ENCODE measurements at regions not wholly inside any gene's neighbourhood (a gene's known extent, or its start where the extent isn't known, plus 50 kb on each side); places are given as distances from the start of the nearest gene placed in this dataset.

DNA sequence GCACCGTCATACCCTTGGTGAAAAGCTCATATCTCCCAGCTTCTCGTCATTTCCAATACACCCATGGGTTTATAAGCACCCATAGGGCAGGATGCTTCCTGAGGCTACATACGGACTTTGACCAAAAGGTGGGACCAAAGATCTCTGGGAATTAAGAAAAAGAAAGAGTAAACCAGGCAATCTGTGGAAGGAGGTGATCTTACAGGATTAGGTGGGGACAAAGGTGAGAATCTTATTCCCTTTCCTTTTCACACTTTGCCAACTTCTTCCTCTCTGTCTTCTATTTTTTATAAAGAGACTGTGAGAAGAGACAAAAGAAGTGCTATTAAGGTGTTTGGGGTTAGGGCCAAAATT lies 172.0 kb downstream of the DLEU7 start:
- no peak for DNase-seq (ENCODE audit: low read depth in 2 of 2, low spot score in 1 of 2)

DNA sequence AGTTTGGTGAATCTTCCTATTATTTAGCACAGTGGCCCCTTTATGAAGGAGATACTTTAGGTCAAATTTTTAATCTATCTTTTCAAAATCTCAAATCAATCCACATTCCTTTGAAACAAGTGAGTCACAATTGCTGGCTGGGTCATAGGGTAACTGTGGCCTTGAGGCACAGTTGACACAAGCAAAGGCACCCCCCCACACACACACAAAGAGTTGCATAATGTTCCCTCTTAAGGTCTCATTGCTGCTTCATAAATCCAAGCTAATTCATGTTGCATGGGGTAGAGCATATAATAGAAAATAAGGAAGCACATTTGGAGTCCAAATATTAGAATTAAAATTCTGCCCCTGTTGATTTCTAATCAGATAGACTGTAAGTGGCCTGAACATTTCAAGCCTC lies 171.5 kb downstream of the DLEU7 start:
- DNase-seq (ENCODE audit: low read depth in 2 of 2, low spot score in 1 of 2) = no peak

DNA sequence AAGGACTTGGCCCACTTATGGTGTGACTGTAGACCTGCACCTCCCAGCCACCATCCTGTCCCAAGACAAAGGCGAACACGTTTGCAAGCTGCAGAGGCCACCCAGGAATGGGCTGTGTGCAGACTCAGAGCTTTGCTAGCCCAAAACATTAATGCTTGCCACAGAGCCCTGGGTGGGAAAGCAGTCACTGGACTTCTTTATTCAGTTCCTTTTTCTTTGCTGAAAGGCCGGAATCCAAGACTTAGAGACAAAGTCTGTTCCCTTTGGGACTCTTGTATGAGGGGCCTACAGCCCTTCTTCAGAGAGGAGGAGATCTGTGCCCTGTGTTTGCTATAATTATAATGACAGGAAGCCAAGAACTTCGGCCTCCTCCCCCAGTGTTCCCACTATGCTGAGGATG lies 167.8 kb downstream of the DLEU7 start:
- no peak for DNase-seq (ENCODE audit: low read depth in 2 of 2, low spot score in 1 of 2)

DNA sequence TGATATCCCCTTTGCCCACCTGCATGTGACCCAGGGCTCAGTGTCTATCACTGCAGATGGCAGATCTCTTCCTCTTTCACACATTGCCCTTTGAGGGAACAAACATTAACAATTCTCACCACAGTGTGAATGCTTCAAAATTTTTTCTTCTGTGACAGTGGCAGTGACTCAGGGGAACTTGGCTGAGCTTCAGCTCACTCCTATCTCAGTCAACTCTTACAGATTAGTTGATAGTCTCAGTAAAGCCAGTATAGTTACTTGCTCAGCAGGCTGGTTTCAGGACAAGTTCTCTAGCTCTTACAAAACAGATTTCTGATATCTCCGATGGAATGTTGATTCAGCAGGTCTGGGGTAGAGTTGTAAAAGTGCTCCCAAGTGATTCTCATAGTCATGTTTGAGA lies 166.9 kb downstream of the DLEU7 start:
- no peak for DNase-seq (ENCODE audit: low read depth in 2 of 2, low spot score in 1 of 2)

DNA sequence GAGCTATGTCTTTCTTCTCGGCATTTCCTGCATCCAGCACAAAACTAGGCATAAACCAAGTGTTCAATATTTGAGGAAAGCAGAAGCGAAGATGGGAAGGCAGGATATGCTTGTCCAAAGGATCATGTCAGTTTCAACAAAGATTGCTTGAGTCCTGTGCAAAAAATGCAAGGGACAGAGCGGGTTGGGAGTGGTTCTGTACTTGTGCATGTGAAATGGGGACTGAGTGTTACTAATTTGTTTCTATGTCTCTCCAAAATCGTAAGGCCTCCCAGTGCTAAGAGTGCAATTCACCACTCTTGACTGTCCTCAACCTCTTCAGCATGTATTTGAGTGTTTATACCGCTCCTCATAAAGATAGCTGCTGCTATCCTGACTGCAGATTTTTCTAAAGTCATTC lies 166.2 kb downstream of the DLEU7 start:
- no peak for DNase-seq (ENCODE audit: low read depth in 2 of 2, low spot score in 1 of 2)

DNA sequence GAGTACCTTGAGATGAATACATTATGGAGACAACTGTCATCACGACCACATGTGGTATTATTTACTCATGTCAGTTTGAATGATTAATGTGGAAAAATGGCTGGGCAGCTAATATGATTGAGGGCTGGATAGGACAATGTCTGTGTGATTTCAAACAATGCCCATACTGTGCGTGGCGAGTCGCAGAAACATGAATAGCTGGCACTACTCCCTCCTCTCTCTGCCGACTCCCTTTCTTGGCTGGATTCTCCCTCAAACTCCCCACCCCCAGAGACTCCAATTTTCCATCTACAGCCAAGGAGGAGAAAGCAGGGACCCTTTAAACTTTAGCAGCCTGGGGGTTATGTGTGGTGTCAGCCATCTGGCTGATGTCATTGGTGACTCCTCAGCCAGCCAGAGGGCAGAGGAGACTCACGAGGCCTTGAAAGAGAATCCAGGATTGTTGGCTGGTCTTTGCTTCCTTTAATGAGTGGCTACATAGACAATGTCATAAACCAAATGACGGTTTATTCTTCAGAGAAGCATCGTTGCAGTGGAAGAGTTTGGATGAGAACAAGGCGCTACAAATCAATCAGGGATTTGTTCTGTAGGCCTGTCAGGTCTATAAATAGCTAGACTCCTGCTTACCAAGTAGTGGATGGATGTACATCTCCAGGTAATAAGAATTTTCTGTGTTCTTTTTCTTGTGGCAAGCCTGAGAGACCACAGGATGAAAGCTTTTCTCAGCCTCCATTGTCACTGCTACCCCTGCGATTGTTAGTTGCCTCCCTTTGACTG lies 165.6 kb downstream of the DLEU7 start:
- no peak for DNase-seq (ENCODE audit: low read depth in 2 of 2, low spot score in 1 of 2)

DNA sequence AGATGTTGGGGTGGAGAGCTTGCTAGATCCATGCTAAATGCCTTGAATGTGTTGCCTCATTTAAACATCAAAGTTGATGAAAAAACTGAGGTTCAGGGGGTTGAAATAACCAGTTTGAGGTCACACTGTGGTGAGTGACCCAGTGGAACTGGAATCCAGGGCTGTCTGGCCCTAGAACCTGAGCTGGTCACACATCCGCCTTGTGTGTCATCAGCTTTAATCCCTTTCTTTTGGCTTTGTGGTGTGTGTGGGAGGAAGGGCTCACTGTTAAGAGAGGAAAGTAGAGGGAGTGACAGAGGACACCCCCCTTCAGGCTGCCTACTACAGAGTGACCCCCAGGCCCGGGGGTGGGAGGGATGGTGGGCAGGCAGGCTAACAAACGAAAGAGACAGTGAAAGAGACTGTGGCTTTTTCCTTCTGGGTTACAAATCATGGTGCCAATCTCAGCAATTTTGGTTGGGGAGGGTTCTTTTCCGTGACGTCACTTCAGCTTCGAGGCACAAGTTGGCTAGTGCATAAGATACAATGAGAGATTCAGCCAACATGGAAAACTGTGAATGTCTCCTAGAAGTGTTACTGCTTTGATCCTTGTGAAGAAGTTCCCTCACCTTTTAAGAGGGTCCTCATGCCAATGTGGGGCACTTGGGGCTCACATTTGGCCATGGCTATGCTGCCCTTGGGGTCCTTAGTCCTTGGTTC lies 164.9 kb downstream of the DLEU7 start:
- no peak for DNase-seq (ENCODE audit: low read depth in 2 of 2, low spot score in 1 of 2)

DNA sequence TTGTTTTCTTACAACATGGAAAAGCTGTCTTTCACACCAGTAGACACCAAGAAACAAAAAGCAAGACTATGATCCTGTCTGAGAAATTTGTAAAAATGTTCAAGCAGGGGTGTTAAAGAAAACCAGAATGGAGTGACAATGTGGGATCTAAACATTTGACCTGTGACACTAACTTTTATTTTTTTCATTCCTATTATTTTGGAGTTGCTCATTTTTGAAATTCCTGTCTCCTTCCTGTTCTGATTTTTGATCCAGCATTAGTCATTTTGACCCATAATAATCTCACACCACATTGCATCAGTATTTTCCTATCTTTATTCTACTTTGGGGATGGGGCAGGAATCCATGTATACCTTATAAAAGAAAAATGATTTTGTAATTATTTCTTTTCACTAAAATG lies 164.2 kb downstream of the DLEU7 start:
- no peak for DNase-seq (ENCODE audit: low read depth in 2 of 2, low spot score in 1 of 2)

DNA sequence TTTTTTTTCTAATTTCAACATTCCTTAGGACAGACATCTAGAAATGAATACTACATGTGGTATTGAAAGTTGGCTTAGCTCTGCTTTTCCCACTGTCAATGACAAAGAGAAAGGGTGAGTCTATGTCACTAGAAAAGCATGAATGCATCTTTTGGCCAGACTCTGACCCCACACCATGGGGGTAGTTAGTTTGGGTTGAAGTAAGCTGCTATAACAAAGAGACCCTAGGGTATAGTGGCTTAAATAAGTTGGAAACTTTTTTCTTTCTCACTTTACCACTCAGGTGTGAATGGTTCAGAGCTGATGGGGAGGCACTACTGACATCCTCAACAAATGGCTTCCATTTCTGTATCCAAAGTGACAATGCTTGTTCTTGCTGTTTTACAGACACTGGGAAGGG lies 161.5 kb downstream of the DLEU7 start:
- no peak for DNase-seq (ENCODE audit: low read depth in 2 of 2, low spot score in 1 of 2)

DNA sequence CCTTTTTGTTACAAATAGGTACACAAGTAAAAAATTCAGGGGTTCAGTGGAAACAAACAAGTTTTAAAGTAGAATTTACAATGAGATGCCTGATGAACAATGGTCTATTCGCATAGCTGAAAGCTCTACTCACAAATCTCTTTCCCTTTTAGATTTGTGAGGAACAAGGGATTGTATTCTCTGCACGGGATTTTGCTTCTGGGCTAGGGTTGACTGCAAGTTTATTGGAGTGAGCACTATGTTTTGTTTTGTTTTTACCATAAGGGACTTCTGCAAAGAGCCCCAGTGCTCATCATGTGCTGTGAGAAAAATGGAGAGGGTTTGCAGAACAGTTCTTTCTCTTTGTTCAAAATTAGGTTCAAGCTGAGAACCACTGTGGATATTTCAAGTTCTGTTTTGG lies 160.5 kb downstream of the DLEU7 start:
- DNase-seq (ENCODE audit: low read depth in 2 of 2, low spot score in 1 of 2) = no peak

DNA sequence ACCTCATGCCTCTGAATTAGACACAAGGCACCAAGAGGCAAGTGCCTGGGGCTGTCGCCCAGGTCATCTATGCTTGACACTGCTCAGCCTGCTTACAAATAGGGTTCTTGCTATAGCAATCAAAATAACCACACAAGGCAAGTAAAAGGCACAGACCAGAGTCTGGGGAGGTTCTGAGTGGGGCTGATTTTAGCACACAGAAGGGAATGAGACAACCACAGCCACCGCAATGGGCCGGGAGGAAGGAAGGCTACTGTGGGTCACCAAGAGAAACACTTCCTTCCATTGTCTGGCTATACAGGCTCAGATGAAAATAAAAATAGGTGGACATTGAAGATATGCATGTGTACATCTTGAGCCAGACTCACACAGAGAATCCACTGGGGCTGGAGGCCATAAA lies 159.1 kb downstream of the DLEU7 start:
- DNase-seq (ENCODE audit: low read depth in 2 of 2, low spot score in 1 of 2) = no peak

DNA sequence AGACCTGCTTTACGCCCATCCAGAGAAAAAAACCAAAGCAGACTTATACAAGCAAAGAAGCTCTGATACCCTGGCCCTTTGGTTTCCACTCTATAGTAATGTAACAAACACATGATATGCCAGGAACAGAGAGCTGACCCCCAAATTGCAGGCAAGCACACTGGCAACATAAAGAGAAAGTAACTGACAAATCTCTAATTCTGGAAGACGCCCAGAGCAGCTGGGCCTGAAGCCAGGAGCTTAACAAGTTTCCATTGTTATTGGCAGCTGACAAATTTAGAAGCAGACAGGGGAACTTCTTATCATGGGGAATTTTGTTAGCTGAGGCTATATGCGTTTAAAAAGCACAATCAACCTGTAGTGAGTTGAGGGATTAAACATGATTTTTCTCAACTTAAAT lies 158.0 kb downstream of the DLEU7 start:
- DNase-seq (ENCODE audit: low read depth in 2 of 2, low spot score in 1 of 2) = no peak

DNA sequence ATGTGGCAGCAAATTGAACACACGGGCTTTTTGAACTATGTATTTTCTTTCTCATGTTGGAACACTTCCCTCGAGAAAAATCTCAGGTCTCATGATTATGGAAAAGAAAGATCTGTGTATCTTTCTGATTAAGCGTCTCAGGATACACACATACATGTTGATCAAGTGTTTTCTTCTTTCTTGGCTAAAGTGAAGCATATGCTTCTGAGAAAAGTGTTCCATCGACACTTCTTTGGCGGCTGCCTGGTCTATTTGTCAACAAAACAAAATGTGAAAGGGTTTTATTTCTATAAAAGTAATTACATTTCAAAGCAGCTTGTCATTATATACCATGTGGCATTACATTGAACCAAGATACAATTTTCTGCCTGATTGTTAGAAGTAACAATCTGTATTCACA lies 157.5 kb downstream of the DLEU7 start:
- DNase-seq (ENCODE audit: low read depth in 2 of 2, low spot score in 1 of 2) = no peak

DNA sequence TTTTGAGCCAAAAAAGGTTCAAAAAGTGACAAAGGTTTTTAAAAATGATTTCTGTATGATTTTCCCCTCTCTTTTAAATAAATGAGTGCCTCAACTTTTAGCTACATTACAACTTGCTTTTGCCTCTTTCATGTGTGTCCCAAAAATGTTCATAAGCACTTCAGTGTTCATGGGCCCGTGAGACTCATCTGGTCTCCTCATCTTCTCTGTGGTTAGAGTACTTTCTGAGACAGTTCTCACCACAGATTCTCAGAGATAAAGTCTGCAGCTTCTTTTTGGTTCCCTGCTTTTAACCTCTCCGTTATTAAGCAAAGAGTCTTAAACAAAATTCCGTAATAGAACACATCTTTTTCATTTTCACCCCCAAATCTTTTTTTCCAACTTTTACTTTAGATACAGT lies 156.9 kb downstream of the DLEU7 start:
- no peak for DNase-seq (ENCODE audit: low read depth in 2 of 2, low spot score in 1 of 2)

DNA sequence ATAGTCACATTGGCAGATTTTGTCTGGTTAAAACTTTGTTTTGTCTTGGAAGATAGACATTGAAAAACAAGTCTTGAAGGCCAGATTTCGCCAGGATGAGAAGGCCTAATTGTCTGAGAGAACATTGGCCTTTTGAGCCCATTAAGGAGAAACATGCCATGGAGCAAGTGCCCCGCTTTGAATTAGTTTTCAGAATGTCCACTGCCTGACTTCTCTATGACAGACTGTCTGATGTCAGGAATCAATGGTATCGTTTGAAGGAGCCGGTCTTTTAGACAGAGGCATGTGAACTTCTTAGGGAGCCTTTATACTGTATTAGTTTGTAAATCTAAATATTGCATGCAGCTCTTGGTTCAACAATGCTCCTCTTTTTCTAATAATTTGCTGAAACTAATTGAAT lies 155.9 kb downstream of the DLEU7 start:
- no peak for DNase-seq (ENCODE audit: low read depth in 2 of 2, low spot score in 1 of 2)

DNA sequence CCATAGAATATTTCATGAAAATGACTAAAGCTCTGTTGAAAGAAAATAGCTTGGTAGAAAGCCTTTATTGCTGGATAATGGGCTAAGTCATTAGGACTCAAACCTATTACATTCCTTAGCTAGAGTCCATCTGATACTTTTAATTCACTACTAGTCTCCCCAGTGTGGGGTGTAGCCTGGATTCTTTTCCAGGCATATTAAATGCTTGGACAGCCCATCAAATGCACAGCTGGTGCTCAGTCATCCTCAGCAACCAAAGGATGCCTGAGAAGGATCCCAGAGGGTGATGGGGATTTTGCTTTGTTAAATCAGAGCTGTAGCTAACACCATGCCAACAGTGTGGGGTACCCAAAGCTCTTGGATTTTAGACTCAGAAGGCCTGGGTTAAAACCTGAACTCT lies 153.5 kb downstream of the DLEU7 start:
- DNase-seq (ENCODE audit: low read depth in 2 of 2, low spot score in 1 of 2) = no peak

DNA sequence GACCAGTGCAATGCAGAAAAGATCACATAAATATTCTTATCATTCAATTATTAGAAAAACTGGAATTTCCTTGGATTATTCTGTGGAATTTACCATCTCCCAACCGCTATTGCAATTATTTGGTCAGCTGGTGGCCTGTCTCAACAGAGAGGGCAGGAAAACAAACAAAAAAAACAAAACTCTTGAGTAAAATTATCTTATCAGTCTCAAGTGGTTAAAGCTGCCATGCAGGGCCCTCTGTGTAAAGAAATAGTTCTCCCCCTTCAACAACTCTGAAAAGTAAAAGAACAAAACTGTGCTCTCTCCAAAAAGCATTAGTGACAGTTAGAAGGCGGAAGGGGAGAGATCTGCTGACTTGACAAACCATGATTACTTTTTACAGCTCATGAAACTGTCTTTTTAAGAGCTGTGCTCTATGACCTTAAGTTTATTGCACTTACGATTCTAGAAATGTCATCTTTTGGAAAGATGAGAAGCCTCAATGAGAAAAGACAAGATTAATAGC lies 152.3 kb downstream of the DLEU7 start:
- no peak for DNase-seq (ENCODE audit: low read depth in 2 of 2, low spot score in 1 of 2)

DNA sequence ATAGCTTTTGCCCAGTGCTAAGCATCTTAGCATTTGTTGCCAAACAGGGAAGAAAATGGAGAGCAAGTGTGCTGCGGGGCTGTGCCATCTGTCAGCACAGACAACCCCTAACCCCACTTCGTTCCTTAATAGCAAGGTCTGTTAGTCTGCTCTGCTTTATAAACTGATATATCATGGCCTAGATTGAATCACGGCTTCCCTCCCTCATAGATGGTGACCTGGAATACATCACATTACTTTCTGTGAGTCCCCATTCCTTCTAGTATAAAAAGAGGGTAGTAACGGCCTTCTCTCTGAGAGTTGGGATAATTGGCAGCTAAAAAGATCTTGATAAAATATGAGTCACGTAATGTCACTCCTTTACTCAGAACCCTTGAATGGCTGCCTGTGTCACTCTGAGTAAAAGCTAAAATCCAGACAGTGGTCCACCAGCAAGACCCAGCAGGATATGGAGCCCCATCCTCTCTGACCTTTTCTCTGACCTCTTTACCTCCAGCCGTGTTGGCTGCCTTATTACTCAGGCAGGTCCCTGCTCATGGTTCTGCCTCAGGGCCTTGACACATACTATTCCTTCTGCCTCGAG lies 151.7 kb downstream of the DLEU7 start:
- DNase-seq (ENCODE audit: low read depth in 2 of 2, low spot score in 1 of 2) = no peak

DNA sequence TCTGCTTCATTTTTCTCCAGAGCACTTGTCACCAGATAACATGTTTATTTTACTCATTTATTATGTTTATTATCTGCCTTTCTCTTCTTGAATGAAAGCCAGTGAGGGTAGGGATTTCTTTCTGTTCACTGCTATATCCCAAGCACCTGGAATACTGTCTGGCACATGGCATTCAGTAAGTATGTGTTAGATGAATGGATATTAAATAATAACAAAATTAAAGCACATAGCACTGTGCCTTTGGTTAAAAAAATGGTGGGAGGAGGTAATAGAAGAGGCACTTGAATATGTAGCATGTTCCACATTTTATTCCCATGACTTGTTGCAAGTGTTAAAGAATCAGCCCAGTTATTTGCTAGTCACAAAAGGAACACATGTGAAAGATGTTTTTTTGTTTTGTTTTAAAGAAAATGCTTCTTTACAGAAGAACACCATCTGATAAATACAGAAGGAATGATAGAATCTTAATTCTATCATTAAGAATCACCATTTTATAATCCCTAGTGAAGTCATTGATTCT lies 151.0 kb downstream of the DLEU7 start:
- no peak for DNase-seq (ENCODE audit: low read depth in 2 of 2, low spot score in 1 of 2)

DNA sequence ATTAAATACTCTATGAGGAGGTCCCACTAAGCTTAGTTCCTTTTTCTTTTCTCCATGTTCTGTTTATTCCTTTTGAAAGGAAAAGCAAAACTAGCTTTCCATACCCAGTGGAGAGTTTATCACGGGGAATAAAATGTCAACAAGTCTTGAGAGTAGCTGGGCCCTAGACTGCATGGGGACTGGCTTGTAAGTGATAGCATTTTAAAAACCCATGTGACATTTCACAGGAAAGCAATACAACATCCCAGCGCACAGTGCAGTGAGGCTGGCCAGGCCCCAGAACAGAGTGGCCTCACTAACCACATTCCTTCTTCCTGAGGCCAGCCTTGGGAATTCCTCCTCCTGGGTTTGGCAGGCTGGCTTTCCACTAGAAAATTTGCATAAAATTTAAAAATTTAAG lies 149.8 kb downstream of the DLEU7 start:
- no peak for DNase-seq (ENCODE audit: low read depth in 2 of 2, low spot score in 1 of 2)

DNA sequence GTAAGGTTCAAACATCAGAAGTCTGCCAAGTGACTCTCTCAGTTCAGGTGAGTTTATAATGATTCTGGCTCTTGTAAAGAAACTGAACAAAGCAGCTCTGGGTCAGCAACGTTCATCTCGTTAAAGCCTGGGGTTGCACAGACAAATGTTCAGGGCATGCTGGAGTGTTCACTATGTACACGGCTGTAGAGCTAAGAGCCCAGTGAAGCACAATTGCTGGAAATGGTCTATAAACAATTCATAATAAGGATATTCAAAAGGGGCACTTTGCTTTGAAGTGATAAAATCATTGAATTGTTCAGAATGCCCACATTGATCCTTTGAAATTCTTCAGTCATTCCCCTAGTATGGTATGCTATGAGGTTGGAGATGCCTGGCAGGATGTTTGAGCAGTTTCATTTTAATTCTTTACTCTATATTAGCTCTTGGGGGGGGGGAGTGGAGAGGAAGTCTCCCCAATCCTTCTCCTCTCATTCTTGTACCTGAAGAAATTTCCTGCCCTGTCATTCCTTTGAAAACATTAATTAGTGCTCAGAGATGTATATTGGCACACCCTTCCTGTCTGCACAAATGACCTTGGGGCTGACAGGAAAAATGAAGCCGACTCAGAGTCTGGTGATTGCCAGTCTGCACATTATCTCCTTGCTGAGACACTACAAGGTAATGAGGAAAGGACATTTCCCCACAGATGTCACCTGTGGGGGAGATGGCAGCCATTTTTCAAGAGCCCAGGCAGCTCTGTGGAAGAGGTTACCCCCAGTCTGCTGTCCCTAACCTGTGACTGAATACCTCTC lies 145.5 kb downstream of the DLEU7 start:
- DNase-seq (ENCODE audit: low read depth in 2 of 2, low spot score in 1 of 2) = no peak
